ENCODE measurements at regions not wholly inside any gene's neighbourhood (a gene's known extent, or its start where the extent isn't known, plus 50 kb on each side); places are given as distances from the start of the nearest gene placed in this dataset.

DNA sequence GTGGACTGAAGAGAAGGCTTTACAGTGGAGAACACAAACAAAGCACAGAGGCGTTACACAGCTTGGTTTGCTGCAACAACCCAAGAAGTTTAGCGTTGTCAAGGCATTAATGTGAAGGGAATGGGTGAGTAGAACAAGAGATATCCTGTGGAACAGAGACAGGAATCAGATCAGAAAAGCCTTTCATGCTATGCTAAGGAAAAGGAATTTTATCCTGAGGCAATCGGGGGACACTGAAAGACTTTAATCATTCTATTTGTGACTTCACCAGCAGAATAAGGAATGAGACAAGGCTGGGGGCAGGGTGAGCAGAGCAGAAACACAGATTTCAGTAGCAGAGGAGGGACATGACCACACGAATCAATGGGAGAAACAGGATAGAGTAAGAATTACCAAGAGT lies 600.7 kb downstream of the IRS1 start:
- TF ChIP-seq ZNF274 (IDR thresholded peaks at IDR 0.05; ENCODE audit: low read depth, low read length) = no peak
- H3K4me3 ChIP-seq (ENCODE audit: low read length) = no peak overlapping the region

DNA sequence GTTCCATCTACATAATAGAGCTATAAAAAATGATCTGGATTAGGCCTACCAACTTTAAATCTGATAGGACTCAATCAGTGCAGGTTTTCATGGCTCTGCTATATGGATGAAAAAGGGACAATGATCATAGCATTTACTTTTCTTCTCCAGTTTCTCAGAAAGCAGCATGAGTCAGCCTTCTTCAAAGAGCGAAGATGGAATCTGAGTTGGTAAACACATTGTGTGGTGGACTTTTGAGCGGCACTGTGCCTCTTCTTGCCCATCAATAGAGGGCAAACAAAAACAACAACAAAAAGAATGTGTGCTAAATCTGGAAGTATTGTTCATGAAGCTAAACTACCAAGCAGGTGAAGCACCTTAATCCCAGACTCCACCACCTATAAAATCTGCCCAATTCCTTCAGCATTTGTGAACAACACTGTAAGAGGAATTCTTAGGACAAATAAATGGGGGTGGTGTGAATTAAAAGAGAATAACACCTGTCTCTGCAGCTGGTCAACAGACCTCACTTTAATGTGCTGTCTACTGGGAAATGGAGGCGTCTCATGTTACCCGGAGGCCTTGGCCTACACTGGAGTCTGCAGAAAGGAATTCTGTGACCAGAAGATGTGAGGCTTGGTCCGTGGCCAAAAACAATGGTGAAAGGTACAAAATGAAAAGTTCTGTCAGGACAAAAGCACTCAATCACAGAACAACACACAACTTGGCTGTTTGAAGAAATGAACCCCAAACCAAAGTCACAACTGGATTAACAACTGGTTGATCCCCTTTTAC lies 609.0 kb downstream of the IRS1 start:
- no peak overlapping the region for H3K4me3 ChIP-seq (ENCODE audit: low read length)
- TF ChIP-seq ZNF274 (IDR thresholded peaks at IDR 0.05; ENCODE audit: low read depth, low read length) = no peak

DNA sequence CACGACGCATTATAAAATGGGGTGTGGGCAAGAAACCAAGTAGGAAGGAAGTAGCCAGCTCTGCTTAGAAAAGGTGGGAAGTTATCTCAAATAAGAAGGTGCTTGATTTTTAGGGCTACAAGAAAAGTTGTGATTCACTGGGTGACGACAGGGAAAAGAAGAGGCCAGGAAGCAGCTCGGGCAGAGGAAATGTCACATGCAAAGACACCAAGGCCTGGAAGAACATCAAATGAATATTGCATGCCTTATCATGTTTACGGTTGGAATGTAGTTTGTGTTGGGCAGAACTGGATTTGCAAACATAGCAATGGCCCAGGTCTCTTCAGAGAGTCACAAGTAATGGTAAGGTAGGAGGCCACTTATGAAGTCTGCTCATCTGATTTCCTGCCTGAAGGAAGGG lies 610.6 kb downstream of the IRS1 start:
- no peak for TF ChIP-seq ZNF274 (IDR thresholded peaks at IDR 0.05; ENCODE audit: low read depth, low read length)
- H3K4me3 ChIP-seq (ENCODE audit: low read length) = no peak overlapping the region

DNA sequence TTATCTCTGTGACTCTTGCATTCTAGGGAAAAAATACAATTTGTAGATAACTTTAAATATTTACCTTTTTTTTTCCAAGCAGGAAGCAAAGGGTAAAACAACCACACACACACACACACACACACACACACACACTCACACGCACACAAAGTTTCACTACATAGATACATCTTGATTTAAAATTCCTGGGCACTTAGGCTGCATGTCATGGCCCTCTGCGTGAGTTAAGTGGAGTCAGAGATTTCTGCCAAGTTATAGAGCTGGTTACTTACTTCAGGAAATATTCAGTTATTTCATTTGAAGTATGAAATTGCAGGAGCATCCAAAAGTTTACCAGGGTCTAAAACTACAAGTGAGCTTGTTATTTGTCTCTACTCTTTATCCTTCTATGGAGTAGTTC lies 612.0 kb downstream of the IRS1 start:
- TF ChIP-seq ZNF274 (IDR thresholded peaks at IDR 0.05; ENCODE audit: low read depth, low read length) = no peak

DNA sequence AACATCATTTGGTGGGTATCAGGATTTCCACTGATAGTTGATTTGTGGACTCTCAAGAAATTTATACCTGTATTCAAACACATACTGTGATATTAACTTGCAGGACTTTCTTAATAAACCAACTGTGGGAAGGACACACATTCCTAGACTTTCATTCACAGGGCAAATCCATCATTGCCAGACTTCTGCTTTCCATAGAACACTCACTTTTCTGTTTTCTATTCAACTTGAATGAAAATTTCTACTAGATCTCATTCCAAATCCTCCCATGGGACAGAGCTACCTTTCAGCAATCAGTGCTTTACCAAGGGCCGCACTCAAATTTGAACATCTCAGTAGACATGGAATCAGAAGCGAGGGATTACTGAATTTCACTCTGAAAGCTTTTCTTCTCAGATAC lies 612.5 kb downstream of the IRS1 start:
- no peak for TF ChIP-seq ZNF274 (IDR thresholded peaks at IDR 0.05; ENCODE audit: low read depth, low read length)
- no peak overlapping the region for H3K4me3 ChIP-seq (ENCODE audit: low read length)

More for the DNA sequence above, 612.0 kb downstream of the IRS1 start:
- no peak overlapping the region for H3K4me3 ChIP-seq (ENCODE audit: low read length)

DNA sequence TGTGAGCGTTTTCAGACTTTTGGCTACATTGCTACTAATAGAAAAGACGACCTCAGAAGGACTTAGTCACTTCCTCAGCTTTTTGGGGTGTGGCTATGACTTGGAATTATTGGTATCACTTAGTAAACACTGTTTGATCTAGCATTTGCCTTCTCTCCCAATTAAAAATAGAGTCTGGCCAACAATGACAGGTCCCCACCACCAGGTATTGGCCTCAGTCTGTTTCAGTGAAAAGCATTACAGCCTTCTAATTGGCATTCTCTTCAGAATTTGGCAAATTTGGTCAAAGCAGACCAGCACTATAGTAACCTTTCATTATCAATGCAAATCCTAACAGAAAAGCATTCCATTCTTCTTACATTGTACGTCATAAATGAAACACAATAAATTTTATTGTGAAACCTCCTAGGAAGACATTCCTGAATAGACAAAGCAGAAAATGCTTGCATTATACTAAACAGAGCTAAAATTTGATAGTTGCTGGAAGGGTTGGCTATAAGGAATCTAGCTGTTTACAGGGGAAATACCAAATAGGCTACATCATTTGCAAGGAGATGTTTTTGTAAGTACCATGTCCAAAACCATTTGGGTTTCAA lies 613.9 kb downstream of the IRS1 start:
- no peak overlapping the region for H3K4me3 ChIP-seq (ENCODE audit: low read length)
- no peak for TF ChIP-seq ZNF274 (IDR thresholded peaks at IDR 0.05; ENCODE audit: low read depth, low read length)

DNA sequence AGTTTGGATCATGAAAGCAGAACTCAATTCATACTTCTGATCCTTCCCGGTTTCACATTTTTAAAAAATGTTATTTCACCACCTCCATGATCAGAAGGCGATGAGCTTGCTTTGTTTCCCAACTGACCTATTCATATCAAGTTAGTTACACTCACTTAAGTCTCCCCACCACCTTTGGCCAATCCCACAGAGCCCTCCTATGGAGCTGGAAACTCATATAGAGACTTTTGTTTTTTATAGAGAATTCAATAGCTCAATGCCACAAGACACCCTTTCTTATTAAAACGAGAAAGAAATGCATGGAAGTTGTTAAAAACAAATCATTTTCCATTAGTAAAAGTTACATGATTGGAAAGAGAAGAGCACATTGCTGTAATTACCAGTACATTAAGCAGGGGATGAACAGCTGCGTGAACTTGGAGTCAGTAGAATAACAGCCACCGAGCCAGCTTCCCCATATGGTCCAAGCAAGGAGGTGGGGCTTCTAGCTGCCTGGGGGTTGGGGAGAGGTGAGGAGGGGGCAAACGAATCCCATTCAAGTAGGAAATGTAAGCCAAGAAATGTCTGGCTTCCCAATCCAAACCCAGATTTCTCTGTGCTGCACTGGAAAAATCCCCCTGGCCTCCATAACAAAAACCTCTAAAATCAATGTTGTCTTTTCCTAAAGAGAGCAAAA lies 614.5 kb downstream of the IRS1 start:
- TF ChIP-seq ZNF274 (IDR thresholded peaks at IDR 0.05; ENCODE audit: low read depth, low read length) = no peak
- no peak overlapping the region for H3K4me3 ChIP-seq (ENCODE audit: low read length)

DNA sequence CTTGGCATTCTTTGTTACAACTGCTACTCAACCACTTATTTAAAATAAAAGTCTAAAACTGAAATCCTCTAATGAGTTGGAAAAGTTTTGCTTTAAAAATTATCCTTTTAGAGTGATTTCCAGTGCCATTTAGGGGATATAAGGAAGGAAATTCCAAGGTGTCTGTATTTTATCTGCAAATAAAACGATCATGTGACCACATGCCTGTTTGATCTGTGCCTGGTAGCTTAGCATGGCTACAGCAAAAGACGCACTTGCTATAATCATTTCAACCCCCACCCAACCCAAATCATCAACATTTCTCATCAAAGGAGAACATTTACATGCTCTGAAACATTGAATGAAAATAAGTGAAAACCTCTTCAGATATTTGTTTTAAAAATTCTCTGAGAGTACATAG lies 615.1 kb downstream of the IRS1 start:
- TF ChIP-seq ZNF274 (IDR thresholded peaks at IDR 0.05; ENCODE audit: low read depth, low read length) = no peak
- no peak overlapping the region for H3K4me3 ChIP-seq (ENCODE audit: low read length)

DNA sequence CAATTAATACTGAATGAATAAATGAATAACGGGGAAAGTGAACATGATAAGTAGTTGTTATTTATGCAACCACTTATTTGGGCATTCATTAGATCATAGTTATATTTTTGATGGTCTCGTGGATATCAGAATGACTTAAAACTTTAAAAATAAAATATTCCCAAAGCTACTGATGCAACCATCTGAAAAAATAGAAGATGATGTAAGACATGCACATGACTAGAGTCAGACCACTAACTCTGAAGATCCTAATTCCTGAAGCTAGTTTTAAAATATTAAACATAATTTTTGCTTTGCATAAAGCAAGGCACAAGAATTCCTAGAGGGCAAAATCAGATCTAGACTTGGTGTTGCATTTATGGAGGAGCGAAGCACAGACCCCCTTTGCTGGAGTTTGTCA lies 616.1 kb downstream of the IRS1 start:
- H3K4me3 ChIP-seq (ENCODE audit: low read length) = no peak overlapping the region
- TF ChIP-seq ZNF274 (IDR thresholded peaks at IDR 0.05; ENCODE audit: low read depth, low read length) = no peak

DNA sequence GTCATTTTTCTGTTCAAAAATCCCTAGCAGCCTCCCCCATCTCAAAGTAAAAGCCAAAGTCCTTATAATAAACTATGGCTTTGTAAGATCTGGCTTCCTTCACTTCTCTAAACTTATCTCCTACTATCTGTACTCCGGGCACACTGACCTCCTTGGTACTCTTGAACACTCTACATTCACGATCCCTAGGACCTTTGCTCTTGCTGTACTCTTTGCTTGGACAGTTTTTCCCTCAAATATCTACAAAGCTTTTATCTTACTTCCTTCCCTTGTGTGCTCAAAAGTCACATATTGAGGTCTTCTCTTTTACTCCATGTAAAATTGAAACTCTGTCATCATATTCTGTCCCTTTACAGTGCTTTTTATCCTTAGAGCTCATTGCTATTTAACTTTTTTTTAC lies 616.6 kb downstream of the IRS1 start:
- TF ChIP-seq ZNF274 (IDR thresholded peaks at IDR 0.05; ENCODE audit: low read depth, low read length) = no peak
- no peak overlapping the region for H3K4me3 ChIP-seq (ENCODE audit: low read length)

DNA sequence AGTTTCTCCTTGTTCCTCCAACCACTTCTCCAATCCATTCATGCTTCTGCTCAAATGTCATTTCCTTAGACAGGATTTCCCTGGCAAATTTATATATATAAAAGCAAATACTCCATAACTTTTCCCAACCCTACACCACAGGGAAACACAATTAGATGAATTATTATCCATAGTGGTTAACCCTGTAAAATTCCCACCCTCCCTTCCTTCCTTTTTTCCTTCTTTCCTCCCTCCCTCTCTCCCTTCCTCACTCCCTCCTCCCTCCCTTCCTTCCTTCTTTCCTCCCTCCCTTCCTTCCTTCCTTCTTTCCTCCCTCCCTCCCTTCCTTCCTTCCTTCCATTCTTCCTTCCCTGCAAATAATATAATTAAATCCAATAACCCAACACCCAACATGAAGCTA lies 617.7 kb downstream of the IRS1 start:
- no peak overlapping the region for H3K4me3 ChIP-seq (ENCODE audit: low read length)
- no peak for TF ChIP-seq ZNF274 (IDR thresholded peaks at IDR 0.05; ENCODE audit: low read depth, low read length)

DNA sequence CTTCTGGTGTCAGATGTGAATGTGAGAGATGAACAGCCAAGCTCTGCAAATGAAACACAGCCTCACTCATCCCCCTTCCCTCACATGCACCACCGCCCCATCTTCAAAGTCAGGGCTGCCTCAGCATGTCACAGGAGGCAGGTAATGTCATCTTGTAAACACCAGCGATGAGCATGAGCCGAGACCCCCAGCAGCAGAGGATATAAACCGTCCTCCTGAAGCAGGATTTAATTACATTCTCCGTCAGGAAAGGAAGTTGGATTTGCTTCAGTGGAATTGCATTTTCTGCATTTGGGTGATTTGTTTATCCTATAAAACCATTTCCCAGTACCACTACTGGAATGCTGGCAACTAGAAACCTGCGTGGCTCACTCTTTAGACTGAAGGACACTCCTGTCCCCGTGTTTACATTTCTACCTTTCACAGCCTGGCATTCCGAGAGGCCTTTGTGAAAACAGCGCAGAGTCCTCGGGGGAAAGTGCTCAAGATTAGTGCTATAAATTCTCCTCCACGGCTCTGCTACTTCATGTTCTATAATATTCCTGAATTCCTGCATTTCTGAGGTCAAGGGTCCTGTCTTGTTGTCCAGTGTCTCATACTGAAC lies 619.2 kb downstream of the IRS1 start:
- no peak overlapping the region for H3K4me3 ChIP-seq (ENCODE audit: low read length)
- no peak for TF ChIP-seq ZNF274 (IDR thresholded peaks at IDR 0.05; ENCODE audit: low read depth, low read length)

DNA sequence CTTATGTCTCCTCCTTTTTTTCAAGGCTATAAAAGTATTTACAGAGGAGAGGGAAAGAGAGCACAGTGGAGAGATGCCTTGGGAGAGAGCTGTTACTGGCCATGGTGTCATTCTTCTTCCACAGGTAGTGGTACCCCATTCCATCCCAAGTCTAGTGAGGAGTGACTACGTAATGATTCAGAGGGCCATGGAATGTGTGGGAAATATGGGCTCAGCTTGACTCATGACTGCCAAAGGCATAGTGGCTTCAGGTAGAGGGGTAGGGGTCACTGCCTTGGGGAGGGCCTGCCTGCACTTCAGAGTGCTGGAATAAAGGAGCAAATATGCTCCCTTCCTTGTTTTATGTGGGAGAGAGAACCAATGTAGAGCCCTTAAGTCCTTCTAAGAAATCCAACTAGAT lies 620.6 kb downstream of the IRS1 start:
- no peak for TF ChIP-seq ZNF274 (IDR thresholded peaks at IDR 0.05; ENCODE audit: low read depth, low read length)
- H3K4me3 ChIP-seq (ENCODE audit: low read length) = no peak overlapping the region

DNA sequence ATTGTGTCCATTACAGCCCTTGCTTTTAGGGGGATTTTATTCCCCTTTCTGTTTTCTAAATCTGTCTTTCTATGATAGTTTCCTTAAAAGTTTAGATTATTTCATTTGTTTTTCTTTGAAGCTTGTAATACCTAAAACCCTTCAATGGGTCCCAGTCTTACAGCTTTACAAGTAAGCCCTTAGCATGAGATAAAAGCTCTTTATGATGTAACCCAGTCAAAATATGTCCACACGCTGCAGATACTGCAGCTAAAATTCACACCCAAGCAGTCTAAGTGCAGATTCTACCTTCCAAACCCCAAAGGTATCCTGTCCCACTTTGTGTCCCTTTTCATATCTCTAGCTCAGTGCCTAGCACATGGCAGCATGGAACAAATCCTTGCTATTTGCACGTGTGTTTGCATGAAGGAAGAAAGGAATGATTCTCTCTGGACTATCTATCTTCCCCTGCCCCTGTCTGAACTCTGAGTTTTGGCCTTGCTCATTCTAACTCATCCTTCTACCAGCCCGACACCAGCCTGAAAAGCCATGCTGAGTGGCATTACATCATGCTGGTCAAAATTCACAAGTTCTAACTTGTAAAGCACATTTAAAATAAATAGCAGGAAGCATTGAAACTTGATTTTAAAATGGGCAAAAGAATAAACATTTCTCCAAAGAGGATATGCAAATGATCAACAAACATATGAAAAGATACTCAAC lies 623.2 kb downstream of the IRS1 start:
- no peak for TF ChIP-seq ZNF274 (IDR thresholded peaks at IDR 0.05; ENCODE audit: low read depth, low read length)
- no peak overlapping the region for H3K4me3 ChIP-seq (ENCODE audit: low read length)

Measured in GM08714 (cell line).